Suprapubic skin (tissue), 4 donors: ENCODE measurements at regions not wholly inside any gene's neighbourhood (a gene's known extent, or its start where the extent isn't known, plus 50 kb on each side); places are given as distances from the start of the nearest gene placed in this dataset.

ENCODE experiments used
- POLR2A ChIP-seq, 2 donors: fragments of 450-650 bp; IDR thresholded peaks; one replicate each; pipeline ENCODE4 v1.6.1; 2017; ENCODE audit warnings: antibody characterized with exemption in 2 of 2, mild to moderate bottlenecking in 2 of 2, moderate library complexity in 2 of 2
- POLR2AphosphoS5 ChIP-seq, 3 donors: sonication (generic); formaldehyde crosslinking; IDR thresholded peaks; one replicate each; pipeline ENCODE4 v1.6.1; 2017; ENCODE audit warnings: antibody characterized with exemption in 3 of 3
- TF ChIP-seq, protein P1 (sequence below), 2 donors: fragments of 200-600 bp in 1 of 2; fragments of 450-650 bp in 1 of 2; sonication (generic) in 1 of 2; IDR thresholded peaks; one replicate each; pipeline ENCODE4 v1.5.1; 2016 to 2019; ENCODE audit warnings: antibody characterized with exemption in 2 of 2, mild to moderate bottlenecking in 1 of 2, moderate library complexity in 1 of 2

- TF ChIP-seq POLR2AphosphoS5 (IDR thresholded peaks at IDR 0.05) (no peak), POLR2A (IDR thresholded peaks at IDR 0.05) (no peak)
- TF ChIP-seq, protein P1, sequence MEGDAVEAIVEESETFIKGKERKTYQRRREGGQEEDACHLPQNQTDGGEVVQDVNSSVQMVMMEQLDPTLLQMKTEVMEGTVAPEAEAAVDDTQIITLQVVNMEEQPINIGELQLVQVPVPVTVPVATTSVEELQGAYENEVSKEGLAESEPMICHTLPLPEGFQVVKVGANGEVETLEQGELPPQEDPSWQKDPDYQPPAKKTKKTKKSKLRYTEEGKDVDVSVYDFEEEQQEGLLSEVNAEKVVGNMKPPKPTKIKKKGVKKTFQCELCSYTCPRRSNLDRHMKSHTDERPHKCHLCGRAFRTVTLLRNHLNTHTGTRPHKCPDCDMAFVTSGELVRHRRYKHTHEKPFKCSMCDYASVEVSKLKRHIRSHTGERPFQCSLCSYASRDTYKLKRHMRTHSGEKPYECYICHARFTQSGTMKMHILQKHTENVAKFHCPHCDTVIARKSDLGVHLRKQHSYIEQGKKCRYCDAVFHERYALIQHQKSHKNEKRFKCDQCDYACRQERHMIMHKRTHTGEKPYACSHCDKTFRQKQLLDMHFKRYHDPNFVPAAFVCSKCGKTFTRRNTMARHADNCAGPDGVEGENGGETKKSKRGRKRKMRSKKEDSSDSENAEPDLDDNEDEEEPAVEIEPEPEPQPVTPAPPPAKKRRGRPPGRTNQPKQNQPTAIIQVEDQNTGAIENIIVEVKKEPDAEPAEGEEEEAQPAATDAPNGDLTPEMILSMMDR (IDR thresholded peaks at IDR 0.05) = no peak
Measured at GRCh38 chr12:93136253-93137055, 207.4 kb upstream of the EEA1 start.
